HuH-7.5 (cell line): ENCODE measurements at regions not wholly inside any gene's neighbourhood (a gene's known extent, or its start where the extent isn't known, plus 50 kb on each side); places are given as distances from the start of the nearest gene placed in this dataset.
A peak's percentile ranks its signal among the peaks of the same experiment; 100 is the strongest.
"Not testable (repeated sequence)": the region's sequence is repeated elsewhere in the genome, so short reads cannot be mapped to it uniquely, and the experiment has no call there.

ENCODE experiments used
- DNase-seq: peaks from one replicate; pipeline ENCODE4 v3.0.0; 2011; ENCODE audit warnings: low spot score

DNA sequence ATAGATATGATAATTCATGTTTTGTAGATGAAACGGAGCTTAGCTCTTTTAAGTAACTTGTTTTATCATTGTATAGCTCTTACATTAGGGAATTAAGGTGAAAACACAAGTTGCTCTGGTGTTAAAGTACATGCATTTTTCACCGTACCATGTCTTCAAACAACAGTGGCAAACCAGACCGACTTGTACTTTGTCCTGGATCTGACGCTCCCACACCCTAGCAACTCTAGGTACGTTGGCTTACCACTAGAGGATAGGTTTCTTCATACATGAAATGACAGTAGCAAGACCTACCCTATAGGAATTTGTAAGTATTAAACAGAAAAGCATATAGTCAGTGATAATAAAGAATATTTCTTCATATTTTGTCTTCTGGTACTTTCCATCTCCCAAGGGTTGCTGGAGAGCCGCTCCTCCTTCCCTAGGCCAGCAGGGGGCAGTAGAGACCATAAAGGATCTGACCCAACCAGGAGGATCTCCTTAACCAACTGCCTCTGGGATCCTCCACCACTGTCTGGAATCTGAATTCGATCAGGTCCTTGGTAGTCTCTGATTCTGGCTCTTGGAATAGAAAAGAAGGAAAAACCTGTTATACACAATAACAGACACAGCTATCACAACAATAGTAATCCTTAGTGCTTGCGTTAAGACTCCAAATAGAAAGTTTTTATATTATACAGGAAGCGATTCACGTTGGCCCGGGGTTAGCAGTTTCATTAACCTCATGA is 136.7 kb downstream of the CAVIN4 start:
- DNase-seq, result peak; percentile 42

DNA sequence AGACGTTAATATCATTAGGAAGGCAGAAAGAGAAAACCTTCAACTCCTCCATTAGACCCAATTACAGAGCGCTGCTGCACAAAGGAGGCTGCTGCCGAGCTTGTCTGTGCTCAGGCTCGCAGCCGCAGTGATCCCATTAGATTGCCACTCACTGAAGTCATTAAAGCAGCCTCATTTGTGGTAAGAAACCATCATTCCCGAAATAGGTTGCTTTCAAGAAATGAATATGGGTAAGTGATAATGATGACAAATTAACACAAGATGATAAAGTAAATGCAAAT is 137.2 kb downstream of the CAVIN4 start:
- DNase-seq, result no peak

DNA sequence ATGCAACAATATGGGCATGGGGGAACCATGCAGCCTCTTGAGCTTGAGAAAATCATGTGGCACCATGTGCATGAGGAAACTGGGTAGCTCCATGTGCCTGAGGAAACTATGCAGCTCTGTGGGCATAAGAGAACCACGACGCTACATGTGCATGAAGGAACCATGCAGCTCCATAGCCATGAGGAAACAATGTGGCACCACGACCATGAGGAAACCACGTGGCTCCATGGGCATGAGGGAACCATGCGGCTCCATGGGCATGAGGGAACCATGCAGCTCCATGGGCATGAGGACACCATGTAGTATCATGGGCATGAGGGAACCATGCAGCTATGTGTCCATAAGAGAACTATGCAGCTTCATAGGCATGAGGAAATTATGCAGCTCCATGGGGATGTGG is 140.8 kb downstream of the CAVIN4 start:
- no peak for DNase-seq

DNA sequence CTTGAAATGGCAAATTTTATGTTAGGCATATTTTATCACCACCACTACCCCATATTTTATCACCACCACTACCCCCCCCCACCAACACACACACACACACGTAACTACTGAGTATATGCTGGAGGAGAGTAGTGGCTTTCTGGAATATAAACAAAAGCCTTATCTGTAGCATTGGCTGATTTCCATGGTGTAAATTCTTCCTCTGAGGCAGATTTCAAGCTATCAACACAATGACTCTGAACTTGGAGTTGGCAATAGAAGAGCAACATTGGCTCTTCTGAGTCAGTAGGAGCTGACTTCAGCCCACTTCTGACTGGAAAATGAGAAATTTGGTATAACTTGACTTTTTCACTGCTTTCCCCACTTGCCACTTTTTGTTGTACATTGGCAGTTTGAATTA is 143.0 kb downstream of the CAVIN4 start:
- no peak for DNase-seq

DNA sequence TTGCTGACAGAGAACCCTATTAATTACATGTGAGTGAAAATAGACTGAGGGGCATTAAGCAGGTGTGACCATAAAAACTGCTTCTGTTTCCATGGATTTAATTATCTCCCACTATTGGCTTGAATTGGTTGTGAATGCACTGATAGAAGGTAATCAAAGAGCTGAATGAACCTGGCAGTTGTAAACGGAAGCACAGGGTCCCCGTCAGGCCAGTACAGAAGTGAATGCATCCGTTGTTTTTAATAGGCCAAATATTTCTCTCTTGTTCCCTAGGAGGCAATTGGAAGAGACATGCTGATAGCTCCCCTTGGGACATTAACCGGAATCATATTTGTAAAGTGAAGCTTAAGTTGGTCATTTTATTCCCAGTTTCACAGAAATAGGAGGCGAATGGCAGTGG is 147.0 kb downstream of the CAVIN4 start:
- DNase-seq, result no peak

DNA sequence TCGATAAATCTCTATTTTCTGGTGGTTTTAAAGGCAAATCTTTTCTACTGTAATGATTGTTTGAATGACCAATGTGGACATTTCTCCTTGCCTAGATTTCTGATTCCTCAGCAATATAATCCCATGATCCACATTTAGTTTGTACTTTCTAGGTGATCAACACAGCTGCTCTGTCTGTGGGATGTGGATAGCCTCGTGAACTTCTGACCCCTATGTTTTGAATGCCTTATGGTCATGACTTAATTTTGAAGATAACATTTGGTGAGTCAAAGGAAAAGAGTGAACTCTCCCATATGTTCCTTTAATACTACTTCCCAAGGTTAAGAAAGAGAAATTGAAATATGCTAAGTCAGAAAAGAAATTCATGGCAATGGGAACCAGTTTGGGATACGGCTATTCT is 147.5 kb downstream of the CAVIN4 start:
- DNase-seq, result no peak

DNA sequence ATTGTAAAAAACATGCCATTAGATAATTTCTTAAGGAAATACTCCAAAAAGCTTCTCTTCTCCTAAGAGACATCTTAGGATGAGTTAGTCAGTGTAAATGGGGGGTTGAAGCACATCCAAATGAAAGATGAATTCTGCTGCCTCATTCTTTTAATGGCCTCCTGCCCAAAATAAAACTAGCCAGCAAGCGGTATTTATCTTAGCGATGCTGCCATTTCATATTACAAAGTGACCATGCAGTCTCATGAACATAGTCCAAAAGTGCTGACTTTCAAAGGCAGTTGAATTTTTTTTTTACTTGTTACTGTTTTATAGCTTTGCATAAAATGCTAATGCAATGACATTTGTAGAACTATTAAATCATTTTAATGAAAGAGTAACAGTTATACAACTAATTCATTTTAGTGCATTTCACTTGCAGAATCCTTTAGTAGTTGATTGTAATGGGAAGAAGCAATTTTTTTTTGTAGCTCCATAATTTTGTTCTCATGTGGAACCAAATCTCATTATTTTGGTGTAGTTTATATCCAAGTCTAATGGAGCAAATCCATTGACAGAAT is 151.5 kb downstream of the CAVIN4 start:
- DNase-seq, result no peak

DNA sequence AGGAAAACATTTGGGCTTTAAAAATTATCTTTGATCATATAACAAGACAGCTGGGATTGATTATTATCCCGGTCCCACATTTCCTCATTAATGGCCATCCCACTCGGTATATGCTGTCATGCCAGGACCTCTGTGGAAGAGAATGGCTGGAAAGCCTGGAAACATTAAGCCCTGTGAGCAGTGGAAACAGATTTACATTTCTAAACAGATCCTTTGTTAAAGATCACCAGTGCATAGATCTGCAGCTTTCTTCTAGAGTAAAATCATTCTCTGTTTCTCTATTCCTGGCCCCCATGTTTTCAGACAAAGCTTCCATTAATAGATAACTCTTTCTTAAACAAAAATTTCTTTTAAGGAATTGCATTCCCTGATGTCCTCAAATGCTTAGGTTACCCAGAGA is 152.2 kb downstream of the CAVIN4 start:
- no peak for DNase-seq

DNA sequence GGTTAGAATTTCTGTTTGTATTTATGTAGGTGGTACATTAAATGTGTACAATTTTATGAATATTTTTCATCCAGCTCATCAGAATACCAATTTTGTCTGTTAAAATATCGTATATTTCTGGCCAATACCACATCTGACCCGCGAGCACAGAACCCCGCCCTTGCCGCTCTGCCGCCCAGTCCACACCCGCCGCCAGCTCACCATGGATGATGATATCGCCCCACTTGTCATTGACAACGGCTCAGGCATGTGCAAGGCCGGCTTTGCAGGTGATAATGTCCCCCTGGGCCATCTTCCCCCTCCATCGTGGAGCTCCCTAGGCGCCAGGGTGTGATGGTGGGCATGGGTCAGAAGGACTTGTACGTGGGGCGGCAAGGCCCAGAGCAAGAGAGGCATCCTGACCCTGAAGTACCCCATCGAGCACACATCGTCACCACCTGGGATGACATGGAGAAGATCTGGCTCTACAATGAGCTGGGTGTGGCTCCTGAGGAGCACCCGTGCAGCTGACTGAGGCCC is 153.2 kb downstream of the CAVIN4 start:
- DNase-seq, result no peak

DNA sequence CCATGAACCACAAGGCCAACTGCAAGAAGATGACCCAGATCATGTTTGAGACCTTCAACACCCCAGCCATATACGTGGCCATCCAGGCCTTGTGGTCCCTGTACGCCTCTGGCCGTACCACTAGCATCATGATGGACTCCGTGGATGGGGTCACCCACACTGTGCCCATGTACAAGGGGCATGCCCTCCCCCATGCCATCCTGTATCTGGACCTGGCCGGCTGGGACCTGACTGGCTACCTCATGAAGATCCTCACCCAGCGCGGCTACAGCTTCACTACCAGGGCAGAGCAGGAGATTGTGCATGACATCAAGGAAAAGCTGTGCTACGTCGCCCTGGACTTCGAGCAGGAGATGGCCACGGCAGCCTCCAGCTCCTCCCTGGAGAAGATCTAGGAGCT is 153.7 kb downstream of the CAVIN4 start:
- no peak for DNase-seq

DNA sequence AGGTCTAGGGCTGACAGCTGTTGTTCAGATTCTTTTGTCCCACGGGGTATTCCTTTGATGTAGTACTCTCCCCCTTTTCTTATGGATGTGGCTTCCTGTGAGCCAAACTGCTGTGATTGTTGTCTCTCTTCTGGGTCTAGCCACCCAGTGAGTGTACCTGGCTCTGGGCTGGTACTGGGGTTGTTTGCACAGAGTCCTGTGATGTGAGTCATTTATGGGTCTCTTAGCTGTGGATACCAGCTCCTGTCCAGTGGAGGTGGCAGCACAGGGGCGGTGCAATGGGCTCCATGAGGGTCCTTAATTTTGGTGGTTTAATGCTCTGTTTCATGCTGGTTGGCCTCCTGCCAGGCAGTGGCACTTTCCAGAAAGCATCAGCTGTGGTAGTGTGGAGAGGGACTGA is 161.3 kb downstream of the CAVIN4 start:
- no peak for DNase-seq

DNA sequence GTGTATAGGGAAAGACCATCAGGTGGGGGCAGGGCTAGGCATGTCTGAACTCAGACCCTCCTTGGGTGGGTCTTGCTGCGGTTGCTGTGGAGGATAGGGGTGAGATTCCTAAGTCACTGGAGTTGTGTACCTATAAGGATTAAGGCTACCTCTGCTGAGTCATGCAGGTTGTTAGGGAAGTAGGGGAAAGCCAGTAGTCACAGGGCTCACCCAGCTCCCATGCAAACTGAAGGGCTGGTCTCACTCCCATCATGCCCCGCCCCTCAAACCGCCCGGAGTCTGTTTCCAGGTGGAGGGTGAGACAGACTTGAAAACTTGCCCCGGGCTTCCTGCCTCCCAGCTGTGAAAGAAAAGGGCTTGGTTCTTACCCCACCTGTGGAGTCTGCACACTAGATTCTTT is 161.8 kb downstream of the CAVIN4 start:
- no peak for DNase-seq

DNA sequence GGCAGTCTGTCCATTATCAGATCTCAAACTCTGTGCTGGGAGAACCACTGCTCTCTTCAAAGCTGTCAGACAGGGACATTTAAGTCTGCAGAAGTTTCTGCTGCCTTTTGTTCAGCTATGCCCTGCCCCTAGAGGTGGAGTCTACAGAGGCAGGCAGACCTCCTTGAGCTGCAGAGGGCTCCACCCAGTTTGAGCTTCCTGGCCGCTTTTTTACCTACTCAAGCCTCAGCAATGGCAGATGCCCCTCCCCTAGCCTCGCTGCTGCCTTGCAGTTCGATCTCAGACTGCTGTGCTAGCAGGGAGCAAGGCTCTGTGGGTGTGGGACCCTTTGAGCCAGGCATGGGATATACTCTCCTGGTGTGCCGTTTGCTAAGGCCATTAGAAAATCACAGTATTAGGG is 171.1 kb downstream of the CAVIN4 start:
- not testable (repeated sequence) for DNase-seq

DNA sequence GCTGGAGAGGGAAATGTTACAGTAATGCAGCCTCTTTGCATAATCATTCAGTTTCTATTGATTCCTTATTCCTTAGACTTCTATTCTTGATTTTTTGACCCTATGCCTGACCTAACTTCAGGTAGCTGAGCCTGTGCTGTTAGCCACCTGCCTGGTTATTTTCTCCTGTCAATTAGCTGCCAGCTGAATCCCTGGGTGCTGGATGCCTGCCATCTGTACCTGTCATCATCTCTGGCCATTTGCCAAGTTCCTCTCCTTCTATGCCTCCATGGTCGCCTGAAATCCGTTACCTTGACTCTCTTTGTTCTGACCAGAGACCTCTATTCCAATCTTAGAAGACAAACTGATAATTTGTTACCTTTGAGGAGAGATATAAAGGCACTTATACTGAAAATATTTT is 178.3 kb downstream of the CAVIN4 start:
- no peak for DNase-seq

DNA sequence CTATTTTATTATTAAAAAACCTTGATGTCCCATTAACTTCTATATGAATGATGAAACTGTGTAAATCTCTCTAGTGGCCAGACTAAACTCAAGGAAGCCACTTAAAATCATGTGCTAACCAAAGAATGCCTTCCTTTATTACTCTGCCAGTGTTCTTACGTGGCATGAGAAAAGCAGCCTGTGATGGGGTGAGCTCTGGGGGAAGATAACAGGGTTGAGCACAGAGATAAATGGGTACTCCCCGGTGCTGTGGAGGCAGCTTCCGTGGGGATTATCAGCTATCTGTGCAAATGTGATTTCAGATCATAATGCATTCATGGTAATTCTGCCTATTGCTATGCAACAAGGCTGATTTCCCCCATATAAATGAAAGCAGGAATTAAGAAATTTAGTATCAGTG is 181.3 kb downstream of the CAVIN4 start:
- DNase-seq, result no peak

DNA sequence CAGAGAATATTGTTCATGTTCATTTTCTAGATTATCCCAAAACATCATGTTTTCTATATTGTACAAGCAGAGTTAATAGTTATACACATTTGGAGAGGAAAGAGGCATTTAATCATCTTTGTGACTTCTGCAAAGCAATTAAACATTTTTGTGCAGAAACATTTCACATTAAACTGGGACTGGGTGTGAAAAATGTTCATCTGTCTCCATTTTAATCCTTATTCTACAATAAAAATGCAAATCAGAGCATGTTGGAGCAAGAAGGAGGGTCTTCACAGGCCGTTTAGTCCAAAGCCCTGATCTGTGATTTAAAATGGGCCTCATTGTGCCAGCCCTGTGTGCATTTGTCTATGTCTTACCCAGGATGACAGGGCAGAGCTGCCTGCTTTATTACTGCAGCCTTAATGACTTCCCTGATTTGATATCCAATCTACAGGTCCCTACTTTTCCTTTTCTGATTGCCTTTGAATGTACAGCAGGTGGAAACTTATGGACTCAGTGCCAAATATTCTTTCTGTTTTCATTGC is 183.5 kb downstream of the CAVIN4 start:
- DNase-seq, result no peak

DNA sequence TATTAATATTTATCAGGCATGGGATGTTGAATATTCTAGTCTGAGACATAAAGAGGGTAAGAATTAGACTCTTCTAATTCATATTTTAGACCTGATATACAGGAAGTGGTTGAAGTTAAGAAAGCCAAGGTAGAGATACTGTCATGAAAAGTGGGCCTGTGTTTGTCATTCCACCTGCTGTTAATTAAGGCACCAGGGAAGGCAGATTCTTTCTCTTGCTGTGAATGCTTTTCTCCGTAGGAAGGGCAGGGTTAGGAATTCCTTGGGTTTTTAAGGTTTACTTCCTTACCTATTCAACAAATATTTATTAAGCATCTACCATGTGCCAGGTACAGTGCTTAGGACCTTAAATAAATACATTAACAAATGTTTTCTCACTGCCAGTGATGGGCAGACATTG is 196.4 kb downstream of the CAVIN4 start:
- no peak for DNase-seq

DNA sequence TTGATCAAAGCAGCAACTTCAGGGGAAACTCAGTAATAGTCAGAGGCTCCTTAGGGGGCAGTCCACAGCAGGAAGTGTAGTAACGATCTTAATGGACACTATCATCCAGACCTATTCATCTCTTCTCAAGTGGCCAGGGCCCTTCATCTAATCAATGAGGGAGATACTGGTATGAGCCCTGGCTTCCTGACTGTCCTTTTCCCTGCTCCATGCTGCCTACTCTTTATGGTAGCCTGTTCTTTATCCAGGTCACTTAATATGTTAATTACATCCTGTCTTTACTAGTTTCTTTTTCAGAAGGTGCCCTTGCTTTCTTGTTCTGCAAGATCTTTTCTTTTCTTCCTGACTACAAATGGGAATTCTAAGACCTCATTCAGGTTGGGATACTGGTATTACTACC is 197.1 kb downstream of the CAVIN4 start:
- DNase-seq, result no peak

DNA sequence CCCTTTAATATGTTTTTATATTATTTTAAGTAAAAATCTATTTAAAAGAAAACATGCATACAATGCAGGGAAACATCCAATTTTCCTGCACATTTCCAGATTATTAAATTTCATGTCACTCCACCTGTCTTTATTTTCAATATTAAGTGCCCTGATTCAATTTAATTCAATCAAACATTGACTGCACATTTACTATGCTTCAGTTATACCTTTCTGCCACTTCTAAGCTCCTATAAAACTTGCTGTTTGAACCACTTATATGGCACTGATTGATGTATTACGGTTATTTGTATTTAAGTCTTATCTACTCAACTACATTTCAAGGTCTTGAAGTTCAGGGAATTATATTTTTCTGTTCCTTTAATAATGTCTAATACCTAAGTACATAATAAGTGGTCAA is 198.0 kb downstream of the CAVIN4 start:
- DNase-seq, result no peak

DNA sequence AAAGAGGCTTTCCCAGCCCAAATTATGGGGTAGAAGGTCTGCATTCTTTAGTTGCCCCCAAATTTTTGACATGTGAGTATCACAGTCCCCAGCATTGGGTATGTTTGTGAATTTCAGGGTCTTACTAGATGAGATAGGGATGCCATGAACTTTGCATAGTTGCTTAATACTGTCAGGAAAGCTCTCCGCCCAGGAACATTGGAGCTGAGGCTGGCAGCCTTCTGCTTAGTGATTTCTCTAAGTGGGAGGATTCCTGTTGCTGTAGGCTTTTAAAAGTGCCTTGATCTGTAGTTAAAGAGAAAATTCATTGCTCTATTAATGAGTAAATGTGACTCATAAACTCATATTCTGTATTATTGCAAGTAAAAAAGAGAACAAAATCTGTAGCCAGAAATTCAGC is 206.9 kb downstream of the CAVIN4 start:
- no peak for DNase-seq

DNA sequence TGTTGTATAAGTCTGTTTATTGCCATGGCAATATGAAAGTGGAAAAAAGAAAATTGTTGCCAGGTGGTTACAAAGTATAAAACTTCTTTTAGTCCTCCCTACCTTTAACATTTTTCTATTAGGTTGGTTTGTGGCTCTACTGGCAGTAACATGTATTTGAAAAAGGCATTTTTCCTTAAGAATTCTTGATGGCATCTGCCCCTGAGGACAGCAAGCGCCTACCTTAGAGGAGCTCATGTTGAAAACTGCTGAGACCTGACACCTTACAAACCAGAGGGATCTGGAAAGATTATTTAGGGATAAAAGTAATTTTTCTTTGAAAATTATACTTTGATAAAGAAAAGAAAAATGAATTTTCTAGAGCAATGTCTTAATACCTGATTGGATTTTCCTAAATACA is 208.1 kb downstream of the CAVIN4 start:
- DNase-seq, result no peak

DNA sequence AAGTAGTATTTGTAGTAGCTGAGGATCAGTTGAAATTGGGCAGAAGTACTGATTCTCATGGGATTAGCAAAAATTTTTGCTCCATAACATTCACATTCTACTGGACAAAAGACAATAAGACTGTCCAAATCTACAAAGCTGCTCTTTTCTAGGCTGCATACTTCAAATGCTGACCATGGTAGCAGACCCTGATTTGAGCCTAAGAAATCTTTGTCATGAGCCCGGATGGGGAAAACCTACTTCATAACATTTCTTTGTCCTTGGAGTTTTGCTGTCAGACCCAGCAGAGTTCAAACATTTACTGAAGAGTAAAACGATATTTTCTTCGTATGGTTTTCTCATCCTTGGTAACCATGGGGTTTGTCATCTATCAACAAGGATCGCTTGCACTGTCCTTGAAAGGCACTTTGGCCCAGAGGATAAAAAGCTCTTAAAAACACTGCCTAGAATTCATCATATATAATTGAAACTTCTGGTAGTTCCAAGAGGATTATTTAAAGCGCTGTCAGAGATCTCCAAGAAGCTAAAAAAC is 216.9 kb downstream of the CAVIN4 start:
- DNase-seq, result no peak

DNA sequence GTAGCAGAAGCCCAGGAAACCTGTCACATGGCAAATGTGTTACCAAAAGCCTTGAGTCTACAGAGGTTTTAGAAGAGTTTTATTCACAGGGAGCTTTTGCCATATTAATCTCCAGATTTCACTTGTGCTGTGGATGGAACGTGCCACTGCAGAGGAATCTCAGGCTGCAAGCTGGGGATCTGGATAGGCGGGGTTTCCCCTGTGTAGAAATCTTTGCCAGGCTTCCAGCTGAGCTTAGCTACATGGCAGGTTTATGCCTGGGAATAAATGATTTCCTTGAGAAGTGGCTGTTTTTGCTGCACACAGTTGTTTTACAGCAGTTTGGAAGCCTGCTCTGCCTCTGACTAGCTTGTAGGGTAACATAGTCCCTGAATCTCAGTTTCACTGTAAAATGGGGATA is 224.6 kb upstream of the PLPPR1 start:
- DNase-seq, result no peak

DNA sequence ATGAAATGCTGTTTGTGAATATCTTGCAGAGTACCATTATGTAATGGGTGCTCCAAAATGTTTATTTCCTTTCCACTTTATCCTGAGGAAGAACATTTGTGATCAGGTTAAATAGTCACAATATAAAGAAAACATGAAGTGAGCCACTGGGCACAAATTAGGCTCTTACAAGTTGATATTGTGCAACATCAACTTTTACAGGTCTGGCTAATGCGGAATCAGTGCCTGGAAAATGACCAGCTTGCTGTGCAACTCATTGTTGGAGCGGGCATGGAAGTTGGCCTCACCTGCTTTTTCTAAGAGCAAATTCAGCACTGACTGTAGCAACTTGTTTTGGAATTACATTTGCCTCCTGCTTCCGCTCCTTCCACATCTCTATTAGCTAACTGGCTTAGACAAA is 216.9 kb upstream of the PLPPR1 start:
- DNase-seq, result no peak
